GM21737 (cell line): ENCODE measurements at regions not wholly inside any gene's neighbourhood (a gene's known extent, or its start where the extent isn't known, plus 50 kb on each side); places are given as distances from the start of the nearest gene placed in this dataset.

ENCODE experiments used
- ATAC-seq: cut with Tn5 transposase; IDR thresholded peaks from one replicate; pipeline ENCODE4 v1.9.1; 2021; ENCODE audit warnings: mild to moderate bottlenecking, moderate library complexity; ENCODE audit not compliant: unreplicated experiment

GRCh38 chr9:89805571-89806292 lies 200.9 kb downstream of the GADD45G start:
- no peak for ATAC-seq

- no peak for ATAC-seq
Observed at GRCh38 chr9:89806371-89807100, 201.7 kb downstream of the GADD45G start.

- no peak for ATAC-seq
Observed at GRCh38 chr9:89807101-89807395, 202.2 kb downstream of the GADD45G start.

- no peak for ATAC-seq
Observed at GRCh38 chr9:89807682-89808075, 202.9 kb downstream of the GADD45G start.

GRCh38 chr9:89808076-89808755 lies 203.4 kb downstream of the GADD45G start:
- no peak for ATAC-seq

GRCh38 chr9:89808756-89809181 lies 204.0 kb downstream of the GADD45G start:
- ATAC-seq, result no peak

- no peak for ATAC-seq
Observed at GRCh38 chr9:89810431-89810830, 205.6 kb downstream of the GADD45G start.

- ATAC-seq, result no peak
Observed at GRCh38 chr9:89811356-89811755, 206.5 kb downstream of the GADD45G start.

GRCh38 chr9:89811886-89812450 lies 207.2 kb downstream of the GADD45G start:
- no peak for ATAC-seq

- ATAC-seq, result no peak
Observed at GRCh38 chr9:89812556-89813181, 207.9 kb downstream of the GADD45G start.

GRCh38 chr9:89813482-89813881 lies 208.7 kb downstream of the GADD45G start:
- ATAC-seq, result no peak

- no peak for ATAC-seq
Observed at GRCh38 chr9:89814340-89815040, 209.7 kb downstream of the GADD45G start.

- ATAC-seq, result peak; percentile 29
Observed at GRCh38 chr9:89815061-89815902, 210.5 kb downstream of the GADD45G start.

- peak; percentile 83 for ATAC-seq
Observed at GRCh38 chr9:89815903-89816573, 211.2 kb downstream of the GADD45G start.

GRCh38 chr9:89817151-89817950 lies 212.5 kb downstream of the GADD45G start:
- no peak for ATAC-seq

GRCh38 chr9:89820337-89820736 lies 215.5 kb downstream of the GADD45G start:
- no peak for ATAC-seq

- no peak for ATAC-seq
Observed at GRCh38 chr9:89821081-89821480, 216.3 kb downstream of the GADD45G start.

GRCh38 chr9:89822996-89823395 lies 218.2 kb downstream of the GADD45G start:
- ATAC-seq, result no peak
